Caco-2 (cell line): ENCODE measurements at regions not wholly inside any gene's neighbourhood (a gene's known extent, or its start where the extent isn't known, plus 50 kb on each side); places are given as distances from the start of the nearest gene placed in this dataset.

Experiments used
- BruUV-seq: library from RNA; stranded (reverse); fragments of 400-500 nt; replicated peaks from 2 replicates; lab custom pipeline; 2021; lab: Mats Ljungman, UMichigan
- CTCF ChIA-PET: fragments of 300-600 bp; sonication (Branson Sonifier 250); formaldehyde crosslinking; loops from one replicate; lab custom pipeline; 2022; ENCODE audit warnings: antibody characterized with exemption; lab: Charles Lee
- POLR2A ChIA-PET: fragments of 300-600 bp; sonication (Branson Sonifier 250); formaldehyde crosslinking; loops from one replicate; lab custom pipeline; 2022; ENCODE audit warnings: antibody characterized with exemption; lab: Charles Lee
- DNase-seq, 2 experiments: peaks; one replicate each; pipeline versions ENCODE4 v3.0.0 to v3.0.0-alpha.2; 2020 to 2022
- H3K27me3 ChIP-seq: replicated peaks from 2 replicates; pipeline ENCODE4 v1.6.0; 2011; ENCODE audit warnings: low read length; ENCODE audit not compliant: control insufficient read depth, insufficient read depth
- H3K36me3 ChIP-seq: 2 replicates; pipeline ENCODE4 v1.5.1; 2011; ENCODE audit warnings: low read length; ENCODE audit not compliant: control insufficient read depth, insufficient read depth
- H3K4me1 ChIP-seq: fragments of 250-450 bp; sonication (Bioruptor Pico); 2 replicates; pipeline ENCODE4 v1.5.1; 2020; ENCODE audit warnings: mild to moderate bottlenecking
- H3K4me3 ChIP-seq: 2 replicates; pipeline ENCODE4 v1.5.1; 2011; ENCODE audit warnings: low read depth, mild to moderate bottlenecking, control low read depth, low read length
- H3K9me3 ChIP-seq: fragments of 250-450 bp; sonication (Bioruptor Pico); 2 replicates; pipeline ENCODE4 v1.5.1; 2020; ENCODE audit warnings: mild to moderate bottlenecking, moderate library complexity
- H3K27ac Mint-ChIP-seq: one replicate; pipeline ENCODE4 v1.8.0; 2022; ENCODE audit warnings: mixed read lengths; ENCODE audit not compliant: unreplicated experiment
- H3K27me3 Mint-ChIP-seq: one replicate; pipeline ENCODE4 v1.8.0; 2022; ENCODE audit warnings: mixed read lengths; ENCODE audit not compliant: insufficient read depth, unreplicated experiment
- H3K36me3 Mint-ChIP-seq: one replicate; pipeline ENCODE4 v1.8.0; 2022; ENCODE audit warnings: mild to moderate bottlenecking, mixed read lengths; ENCODE audit not compliant: insufficient read depth, unreplicated experiment
- H3K4me1 Mint-ChIP-seq: one replicate; pipeline ENCODE4 v1.8.0; 2022; ENCODE audit warnings: low read depth, mixed read lengths; ENCODE audit not compliant: unreplicated experiment
- H3K4me3 Mint-ChIP-seq: one replicate; pipeline ENCODE4 v1.8.0; 2022; ENCODE audit warnings: mild to moderate bottlenecking, moderate library complexity, mixed read lengths; ENCODE audit not compliant: unreplicated experiment
- H3K9me3 Mint-ChIP-seq: one replicate; pipeline ENCODE4 v1.8.0; 2022; ENCODE audit warnings: mixed read lengths; ENCODE audit not compliant: unreplicated experiment
- intact Hi-C: fragments of 100-400 bp; cut with micrococcal nuclease; formaldehyde crosslinking; loops from one replicate; pipeline ENCODE4 v1.10.0; 2022; ENCODE audit not compliant: unreplicated experiment
- TF ChIP-seq, protein P1 (sequence below), 2 experiments: fragments of 200-600 bp in 1 of 2; IDR thresholded peaks; 1 replicate in 1 of 2; 2 replicates in 1 of 2; pipeline versions ENCODE4 v1.5.1 to v1.8.0; 2011 to 2022; ENCODE audit warnings: antibody characterized with exemption in 1 of 2, control low read depth in 1 of 2, inconsistent platforms in 1 of 2, low read depth in 1 of 2, low read length in 1 of 2, mild to moderate bottlenecking in 1 of 2, moderate library complexity in 1 of 2; ENCODE audit not compliant: insufficient read depth in 1 of 2, severe bottlenecking in 1 of 2, unreplicated experiment in 1 of 2

- H3K9me3 ChIP-seq: no peaks in the 10 kb centered on the region
- no TSS peak for BruUV-seq
- H3K4me3 ChIP-seq: no peak overlapping the region
- Mint-ChIP-seq H3K9me3 (no peaks in the 10 kb centered on the region), H3K36me3 (no peaks in the 10 kb centered on the region), H3K4me1 (no peaks in the 10 kb centered on the region), H3K4me3 (no peak overlapping the region), H3K27ac (no peak overlapping the region), H3K27me3 (peaks cover 2% of the 10 kb centered on the region)
- no peaks in the 10 kb centered on the region for H3K4me1 ChIP-seq
- DNase-seq: no peak
- ChIA-PET POLR2A (no interaction called here), CTCF (no interaction called here)
- H3K36me3 ChIP-seq: no peaks in the 10 kb centered on the region
- TF ChIP-seq, protein P1, sequence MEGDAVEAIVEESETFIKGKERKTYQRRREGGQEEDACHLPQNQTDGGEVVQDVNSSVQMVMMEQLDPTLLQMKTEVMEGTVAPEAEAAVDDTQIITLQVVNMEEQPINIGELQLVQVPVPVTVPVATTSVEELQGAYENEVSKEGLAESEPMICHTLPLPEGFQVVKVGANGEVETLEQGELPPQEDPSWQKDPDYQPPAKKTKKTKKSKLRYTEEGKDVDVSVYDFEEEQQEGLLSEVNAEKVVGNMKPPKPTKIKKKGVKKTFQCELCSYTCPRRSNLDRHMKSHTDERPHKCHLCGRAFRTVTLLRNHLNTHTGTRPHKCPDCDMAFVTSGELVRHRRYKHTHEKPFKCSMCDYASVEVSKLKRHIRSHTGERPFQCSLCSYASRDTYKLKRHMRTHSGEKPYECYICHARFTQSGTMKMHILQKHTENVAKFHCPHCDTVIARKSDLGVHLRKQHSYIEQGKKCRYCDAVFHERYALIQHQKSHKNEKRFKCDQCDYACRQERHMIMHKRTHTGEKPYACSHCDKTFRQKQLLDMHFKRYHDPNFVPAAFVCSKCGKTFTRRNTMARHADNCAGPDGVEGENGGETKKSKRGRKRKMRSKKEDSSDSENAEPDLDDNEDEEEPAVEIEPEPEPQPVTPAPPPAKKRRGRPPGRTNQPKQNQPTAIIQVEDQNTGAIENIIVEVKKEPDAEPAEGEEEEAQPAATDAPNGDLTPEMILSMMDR (IDR thresholded peaks at IDR 0.05; ENCODE audit: insufficient read depth in 1 of 2, low read depth in 1 of 2, low read length in 1 of 2, severe bottlenecking in 1 of 2, unreplicated experiment in 1 of 2): no peak
- intact Hi-C loops: no loop called here
- H3K27me3 ChIP-seq: no peaks in the 10 kb centered on the region
Observed at GRCh38 chr2:83859553-83859952, 599.5 kb downstream of the SUCLG1 start.

GRCh38 chr2:83851066-83851465 lies 608.0 kb downstream of the SUCLG1 start:
- BruUV-seq: no TSS peak
- H3K9me3 Mint-ChIP-seq: no peaks in the 10 kb centered on the region
- no peak for DNase-seq
- Histone ChIP-seq H3K27me3 (no peaks in the 10 kb centered on the region), H3K36me3 (no peaks in the 10 kb centered on the region), H3K4me3 (no peak overlapping the region), H3K9me3 (no peaks in the 10 kb centered on the region), H3K4me1 (no peaks in the 10 kb centered on the region)
- H3K4me3 Mint-ChIP-seq: no peak overlapping the region
- H3K27me3 Mint-ChIP-seq: peaks cover 2% of the 10 kb centered on the region
- H3K4me1 Mint-ChIP-seq: no peaks in the 10 kb centered on the region
- no peaks in the 10 kb centered on the region for H3K36me3 Mint-ChIP-seq
- ChIA-PET CTCF (no interaction called here), POLR2A (no interaction called here)
- no peak overlapping the region for H3K27ac Mint-ChIP-seq
- intact Hi-C loops: no loop called here
- TF ChIP-seq, protein P1 (IDR thresholded peaks at IDR 0.05; ENCODE audit: insufficient read depth in 1 of 2, low read depth in 1 of 2, low read length in 1 of 2, severe bottlenecking in 1 of 2, unreplicated experiment in 1 of 2): no peak

DNA sequence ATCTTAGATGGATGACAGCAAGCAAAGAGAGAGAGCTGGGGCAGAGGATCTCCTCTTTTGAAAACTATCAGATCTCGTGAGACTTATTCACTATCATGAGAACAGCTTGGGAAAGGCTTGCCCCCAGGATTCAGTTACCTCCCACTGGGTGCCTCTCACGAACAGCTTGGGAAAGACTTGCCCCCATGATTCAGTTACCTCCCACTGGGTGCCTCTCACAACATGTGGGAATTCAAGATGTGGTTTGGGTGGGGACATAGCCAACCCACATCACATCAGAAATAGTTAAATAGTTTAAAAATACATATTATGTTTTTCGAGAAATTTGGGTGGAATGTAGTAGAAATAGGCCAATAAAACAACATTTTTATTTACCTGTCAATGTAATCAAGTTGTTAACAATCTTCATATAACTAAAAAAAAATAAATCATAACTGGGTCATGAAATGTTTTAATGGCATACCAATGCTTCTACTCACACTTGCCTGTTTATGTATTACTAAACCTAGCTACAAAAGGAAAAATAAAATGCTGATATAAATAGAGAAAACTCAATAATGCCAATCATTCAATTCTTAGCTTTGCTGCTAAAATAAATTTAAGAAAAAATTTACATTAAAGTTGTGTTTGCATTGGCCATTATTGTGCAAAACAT lies 608.9 kb downstream of the SUCLG1 start:
- no TSS peak for BruUV-seq
- no peaks in the 10 kb centered on the region for H3K27me3 ChIP-seq
- H3K4me1 ChIP-seq: no peaks in the 10 kb centered on the region
- Mint-ChIP-seq H3K27ac (no peak overlapping the region), H3K4me3 (no peak overlapping the region), H3K4me1 (no peaks in the 10 kb centered on the region), H3K27me3 (peaks cover 2% of the 10 kb centered on the region), H3K9me3 (no peaks in the 10 kb centered on the region), H3K36me3 (no peaks in the 10 kb centered on the region)
- CTCF ChIA-PET: no interaction called here
- POLR2A ChIA-PET: no interaction called here
- H3K36me3 ChIP-seq: no peaks in the 10 kb centered on the region
- H3K4me3 ChIP-seq: no peak overlapping the region
- intact Hi-C loops: no loop called here
- TF ChIP-seq, protein P1 (IDR thresholded peaks at IDR 0.05; ENCODE audit: insufficient read depth in 1 of 2, low read depth in 1 of 2, low read length in 1 of 2, severe bottlenecking in 1 of 2, unreplicated experiment in 1 of 2): no peak
- DNase-seq: no peak
- H3K9me3 ChIP-seq: no peaks in the 10 kb centered on the region
